Left lung (tissue), 4 donors: ENCODE measurements at regions not wholly inside any gene's neighbourhood (a gene's known extent, or its start where the extent isn't known, plus 50 kb on each side); places are given as distances from the start of the nearest gene placed in this dataset.

Experiments
- ATAC-seq: fragments of 200-7000 bp; cut with Tn5 transposase; one replicate; pipeline ENCODE4 v1.9.1; 2020; ENCODE audit warnings: moderate library complexity
- DNase-seq, 4 donors: peaks; one replicate each; pipeline ENCODE4 v3.0.0-alpha.2; 2013 to 2020
- H3K27ac ChIP-seq, 2 donors: fragments of 200-600 bp; sonication (generic) in 1 of 2; one replicate each; pipeline versions ENCODE4 v1.5.0 to v1.8.0; 2020 to 2021
- H3K27me3 ChIP-seq, 2 donors: fragments of 200-600 bp; sonication (generic) in 1 of 2; one replicate each; pipeline versions ENCODE4 v1.5.0 to v1.8.0; 2020 to 2021
- H3K36me3 ChIP-seq, 2 donors: fragments of 200-600 bp; sonication (generic) in 1 of 2; one replicate each; pipeline versions ENCODE4 v1.5.0 to v1.8.0; 2020 to 2021
- H3K4me1 ChIP-seq, 2 donors: fragments of 200-600 bp; one replicate each; pipeline ENCODE4 v1.8.0; 2021
- H3K4me3 ChIP-seq, 2 donors: fragments of 200-600 bp; sonication (generic) in 1 of 2; one replicate each; pipeline versions ENCODE4 v1.5.0 to v1.8.0; 2020 to 2021; ENCODE audit warnings: mild to moderate bottlenecking in 1 of 2
- H3K9me3 ChIP-seq, 2 donors: fragments of 200-600 bp; sonication (generic) in 1 of 2; one replicate each; pipeline versions ENCODE4 v1.5.0 to v1.8.0; 2020 to 2021
- CTCF ChIP-seq, 2 donors: fragments of 200-600 bp; sonication (generic) in 1 of 2; IDR thresholded peaks; one replicate each; pipeline versions ENCODE4 v1.5.0 to v1.8.0; 2021; ENCODE audit warnings: antibody characterized with exemption in 2 of 2
- intact Hi-C, 2 donors: fragments of 100-400 bp; cut with DNase I; formaldehyde crosslinking; loops; one replicate each; pipeline versions ENCODE4 v1.11.2 to v1.14.2; 2022
- donor health status: DM: no; HTN: yes; CAD: no.
- donor health status: DM: no; HTN: no; CAD: no.

GRCh38 chr3:127450331-127450730 is 140.2 kb downstream of the TPRA1 start:
- H3K9me3 ChIP-seq = no peaks in the 10 kb centered on the region
- no peak overlapping the region for H3K4me3 ChIP-seq
- TF ChIP-seq CTCF (IDR thresholded peaks at IDR 0.05) = no peak
- H3K4me1 ChIP-seq = peaks cover 0 to 3% of the 10 kb centered on the region in 2 donors
- H3K27me3 ChIP-seq = peaks cover 3 to 28% of the 10 kb centered on the region in 2 donors
- ATAC-seq = no peak
- intact Hi-C loops = loop anchor here in 1 of 2 donors (10.0 kb wide), 1 partner anchor 776 kb away; no protein-coding TSS in a partner anchor
- H3K27ac ChIP-seq = no peak overlapping the region
- H3K36me3 ChIP-seq = no peaks in the 10 kb centered on the region
- peak in 1 of 4 donors; percentile 26 for DNase-seq

- Histone ChIP-seq H3K4me1 (no peaks in the 10 kb centered on the region), H3K9me3 (no peaks in the 10 kb centered on the region)
Observed at GRCh38 chr3:127449486-127450212, 140.9 kb downstream of the TPRA1 start.

GRCh38 chr3:127448671-127449070 is 141.9 kb downstream of the TPRA1 start:
- peak in 1 of 4 donors; percentile 14 for DNase-seq
- no peak overlapping the region for H3K27ac ChIP-seq
- no peak overlapping the region for H3K4me3 ChIP-seq
- H3K27me3 ChIP-seq = peaks cover 0 to 12% of the 10 kb centered on the region in 2 donors
- no peaks in the 10 kb centered on the region for H3K4me1 ChIP-seq
- no peak for ATAC-seq
- no peaks in the 10 kb centered on the region for H3K9me3 ChIP-seq
- no peaks in the 10 kb centered on the region for H3K36me3 ChIP-seq
- intact Hi-C loops = no loop called here
- no peak for TF ChIP-seq CTCF (IDR thresholded peaks at IDR 0.05)

More at GRCh38 chr3:127449486-127450212, 140.9 kb downstream of the TPRA1 start:
- ATAC-seq = no peak
- DNase-seq = peak in 1 of 4 donors; percentile 8
- no peak overlapping the region for H3K27ac ChIP-seq
- H3K27me3 ChIP-seq = peaks cover 0 to 22% of the 10 kb centered on the region in 2 donors
- H3K36me3 ChIP-seq = no peaks in the 10 kb centered on the region
- H3K4me3 ChIP-seq = no peak overlapping the region
- TF ChIP-seq CTCF (IDR thresholded peaks at IDR 0.05) = no peak
- intact Hi-C loops = loop anchor here in 1 of 2 donors (10.0 kb wide), 1 partner anchor 775 kb away; no protein-coding TSS in a partner anchor

DNA sequence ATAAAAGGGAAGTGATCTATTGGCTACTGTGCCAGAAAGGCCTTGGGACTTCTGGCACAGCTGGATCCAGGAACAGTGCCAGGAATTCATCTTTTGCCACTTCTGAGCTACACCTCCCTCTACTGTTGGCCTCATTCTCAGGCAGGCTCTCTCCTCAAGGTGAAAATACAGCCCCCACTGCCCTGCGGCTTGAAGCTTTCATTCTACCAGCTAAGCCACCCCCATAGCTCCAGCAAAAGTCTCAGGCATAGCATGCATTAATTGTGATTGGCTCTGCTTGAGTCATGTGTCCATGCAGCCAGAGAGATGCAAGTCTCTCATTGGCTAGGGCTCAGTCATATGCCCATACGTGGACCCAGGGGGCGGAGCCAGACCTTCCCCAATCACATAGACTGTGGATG is 142.4 kb downstream of the TPRA1 start:
- Histone ChIP-seq H3K27me3 (peaks cover 0 to 10% of the 10 kb centered on the region in 2 donors), H3K4me3 (no peak overlapping the region), H3K36me3 (no peaks in the 10 kb centered on the region), H3K4me1 (no peaks in the 10 kb centered on the region), H3K9me3 (no peaks in the 10 kb centered on the region), H3K27ac (no peak overlapping the region)
- DNase-seq (peak in 1 of 4 donors; percentile 20), ATAC-seq (no peak)
- intact Hi-C loops = no loop called here
- no peak for TF ChIP-seq CTCF (IDR thresholded peaks at IDR 0.05)

DNA sequence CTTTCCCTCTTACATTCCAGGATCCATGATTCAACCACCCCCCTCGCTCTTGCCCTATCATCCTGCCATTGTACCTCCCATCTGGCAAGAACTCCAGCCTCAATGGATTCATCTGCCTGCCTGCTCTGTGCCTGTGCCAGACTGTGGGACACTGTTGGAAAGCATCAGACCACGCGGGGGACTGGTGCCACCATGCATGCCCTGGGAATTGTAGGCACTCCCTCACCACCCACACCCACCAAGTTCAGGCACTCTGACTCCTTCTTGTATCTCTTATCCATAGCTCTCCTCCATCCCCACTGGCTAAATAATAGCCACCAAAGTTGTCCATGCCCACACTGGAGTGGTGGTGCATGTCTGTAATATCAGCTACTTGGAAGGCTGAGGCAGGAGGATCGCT is 143.8 kb downstream of the TPRA1 start:
- no peaks in the 10 kb centered on the region for H3K27me3 ChIP-seq
- H3K4me3 ChIP-seq = no peak overlapping the region
- no peaks in the 10 kb centered on the region for H3K9me3 ChIP-seq
- H3K4me1 ChIP-seq = no peaks in the 10 kb centered on the region
- TF ChIP-seq CTCF (IDR thresholded peaks at IDR 0.05) = no peak
- DNase-seq (peak in 1 of 4 donors; percentile 2), ATAC-seq (no peak)
- H3K36me3 ChIP-seq = no peaks in the 10 kb centered on the region
- no peak overlapping the region for H3K27ac ChIP-seq
- intact Hi-C loops = no loop called here
